GM12878 (cell line): ENCODE measurements at regions not wholly inside any gene's neighbourhood (a gene's known extent, or its start where the extent isn't known, plus 50 kb on each side); places are given as distances from the start of the nearest gene placed in this dataset.

ENCODE experiments used
- ATAC-seq: fragments of 200-7000 bp; cut with Tn5 transposase; 3 replicates; pipeline ENCODE4 v1.9.1; 2020; ENCODE audit warnings: mild to moderate bottlenecking, moderate library complexity
- BruUV-seq: library from RNA; stranded (reverse); fragments of 400-500 nt; replicated peaks from 2 replicates; lab custom pipeline; 2021; lab: Mats Ljungman, UMichigan
- CTCF ChIA-PET: fragments of 300-600 bp; sonication (Branson Sonifier 250); formaldehyde crosslinking; extraction: SDS; loops from one replicate; lab custom pipeline; 2021; ENCODE audit warnings: inconsistent platforms; lab: Yijun Ruan, JAX
- POLR2A ChIA-PET: fragments of 350-600 bp; formaldehyde crosslinking; extraction: SDS; loops from one replicate; lab custom pipeline; 2021; ENCODE audit warnings: inconsistent platforms; lab: Charles Lee
- RAD21 ChIA-PET: fragments of 300-600 bp; sonication (Branson Sonifier 250); formaldehyde crosslinking; loops from one replicate; lab custom pipeline; 2023; ENCODE audit warnings: antibody characterized with exemption; ENCODE audit not compliant: unreplicated experiment; lab: Charles Lee
- SMC1A ChIA-PET: fragments of 300-600 bp; sonication (Branson Sonifier 250); formaldehyde crosslinking; loops from one replicate; lab custom pipeline; 2023; ENCODE audit not compliant: unreplicated experiment, uncharacterized antibody; lab: Charles Lee
- DNase-seq: peaks from one replicate; pipeline ENCODE4 v3.0.0-alpha.2; 2011; ENCODE audit warnings: low read depth, low spot score
- FAIRE-seq: peaks from 3 replicates; lab custom pipeline; 2011; peaks lifted over from hg19 to GRCh38; lab: Jason Lieb, UNC
- H2AFZ ChIP-seq: 2 replicates; pipeline ENCODE4 v1.6.0; 2011; ENCODE audit warnings: low read depth, low read length, control low read depth; ENCODE audit not compliant: control insufficient read depth
- H3K27ac ChIP-seq: 2 replicates; pipeline ENCODE4 v1.5.1; 2011; ENCODE audit warnings: control low read depth; ENCODE audit not compliant: control insufficient read depth, insufficient read depth
- H3K27me3 ChIP-seq, 2 experiments: replicated peaks in 1 of 2; 2 replicates each; pipeline versions ENCODE4 v1.6.0 to v1.6.1; 2011; ENCODE audit warnings: low read length in 1 of 2; ENCODE audit not compliant: control insufficient read depth in 2 of 2, insufficient read depth in 2 of 2
- H3K36me3 ChIP-seq, 2 experiments: 2 replicates each; pipeline ENCODE4 v1.5.1; 2011; ENCODE audit warnings: low read length in 1 of 2; ENCODE audit not compliant: control insufficient read depth in 2 of 2, insufficient read depth in 2 of 2
- H3K4me1 ChIP-seq: 2 replicates; pipeline ENCODE4 v1.6.1; 2011; ENCODE audit warnings: mild to moderate bottlenecking, low read length, moderate library complexity, mixed read lengths; ENCODE audit not compliant: control insufficient read depth, insufficient read depth
- H3K4me2 ChIP-seq: 2 replicates; pipeline ENCODE4 v1.6.0; 2011; ENCODE audit warnings: control low read depth; ENCODE audit not compliant: control insufficient read depth, insufficient read depth
- H3K4me3 ChIP-seq: fragments of 200-600 bp; sonication (generic); 2 replicates; pipeline ENCODE4 v1.5.1; 2016
- H3K79me2 ChIP-seq: 2 replicates; pipeline ENCODE4 v1.6.0; 2011; ENCODE audit warnings: low read length; ENCODE audit not compliant: control insufficient read depth, insufficient read depth
- H3K9ac ChIP-seq: 2 replicates; pipeline ENCODE4 v1.8.0; 2011; ENCODE audit warnings: low read length, control low read depth, mixed read lengths; ENCODE audit not compliant: control insufficient read depth, insufficient read depth
- H3K9me3 ChIP-seq: replicated peaks from 3 replicates; pipeline ENCODE4 v1.5.1; 2011; ENCODE audit warnings: mild to moderate bottlenecking, low read length; ENCODE audit not compliant: control insufficient read depth, insufficient read depth
- H4K20me1 ChIP-seq: 2 replicates; pipeline ENCODE4 v1.6.0; 2011; ENCODE audit not compliant: control insufficient read depth, insufficient read depth
- ASH2L ChIP-seq: fragments of 300-600, 200-600 bp; sonication (generic); IDR thresholded peaks from 2 replicates; pipeline ENCODE4 v1.6.1; 2017; ENCODE audit warnings: low read depth, mild to moderate bottlenecking, borderline replicate concordance
- DPF2 ChIP-seq: fragments of 450-650 bp; IDR thresholded peaks from 2 replicates; pipeline ENCODE4 v1.6.1; 2017; ENCODE audit warnings: mild to moderate bottlenecking
- HCFC1 ChIP-seq: fragments of 150-350 bp; IDR thresholded peaks from 2 replicates; pipeline ENCODE4 v1.6.1; 2014; ENCODE audit warnings: low read length
- HDAC2 ChIP-seq: fragments of 200-600 bp; sonication (generic); IDR thresholded peaks from 2 replicates; pipeline ENCODE4 v1.6.1; 2017
- MXI1 ChIP-seq: fragments of 150-350 bp; IDR thresholded peaks from 2 replicates; pipeline ENCODE4 v1.6.1; 2011; ENCODE audit warnings: low read depth, mild to moderate bottlenecking, inconsistent platforms, low read length, improper control_type of control experiment
- NKRF ChIP-seq: fragments of 450-650 bp; conservative IDR thresholded peaks from 2 replicates; pipeline ENCODE4 v1.6.1; 2017; ENCODE audit warnings: mild to moderate bottlenecking, moderate library complexity
- REST ChIP-seq: IDR thresholded peaks from 2 replicates; pipeline ENCODE4 v1.6.1; 2012; ENCODE audit warnings: mild to moderate bottlenecking, low read depth, low read length
- SP1 ChIP-seq: IDR thresholded peaks from one replicate; pipeline ENCODE4 v1.6.1; 2011; ENCODE audit warnings: low read depth, low read length
- STAT1 ChIP-seq: fragments of 450-650 bp; conservative IDR thresholded peaks from 2 replicates; pipeline ENCODE4 v1.6.1; 2014; ENCODE audit warnings: antibody characterized with exemption, mild to moderate bottlenecking
- YBX1 ChIP-seq: fragments of 450-650 bp; IDR thresholded peaks from 2 replicates; pipeline ENCODE4 v1.6.1; 2016; ENCODE audit warnings: antibody characterized with exemption
- ZBTB11 ChIP-seq: fragments of 450-650 bp; formaldehyde crosslinking; IDR thresholded peaks from 2 replicates; pipeline ENCODE4 v1.5.0; 2022; ENCODE audit warnings: mild to moderate bottlenecking, missing genetic modification characterization
- ZBTB40 ChIP-seq: fragments of 450-650 bp; IDR thresholded peaks from 2 replicates; pipeline ENCODE4 v1.6.1; 2016; ENCODE audit warnings: mild to moderate bottlenecking, moderate library complexity, borderline replicate concordance
- ZNF274 ChIP-seq: IDR thresholded peaks from one replicate; pipeline ENCODE4 v1.8.0; 2011; ENCODE audit not compliant: insufficient read length, insufficient read depth
- in situ Hi-C: fragments of 300-500 bp; cut with MboI; formaldehyde crosslinking; loops from 9 replicates; pipeline ENCODE4 v1.14.3; 2018; ENCODE audit warnings: mixed read lengths
- intact Hi-C: fragments of 100-400 bp; cut with micrococcal nuclease; formaldehyde crosslinking; loops from one replicate; pipeline ENCODE4 v1.14.2; 2022; ENCODE audit not compliant: unreplicated experiment

GRCh38 chr4:177147668-177148067 is 162.0 kb upstream of the NEIL3 start:
- H3K79me2 ChIP-seq: no peaks in the 10 kb centered on the region
- H3K9ac ChIP-seq: no peak overlapping the region
- ChIA-PET RAD21 (no interaction called here), SMC1A (interaction anchor here (1.1 kb wide), 1 partner anchor 33 kb away, joined by 3 read pairs; no protein-coding TSS in a partner anchor), CTCF (interaction anchor here (1.1 to 1.2 kb wide), 3 partner anchors 18 to 96 kb away, joined by 3 read pairs; no protein-coding TSS in a partner anchor), POLR2A (no interaction called here)
- no peaks in the 10 kb centered on the region for H3K27me3 ChIP-seq
- no peak overlapping the region for H3K27ac ChIP-seq
- in situ Hi-C loops: no loop called here
- BruUV-seq: no TSS peak
- no peak for FAIRE-seq
- no peaks in the 10 kb centered on the region; the same call in 2 of the 3 replicates for H3K9me3 ChIP-seq
- H2AFZ ChIP-seq: no peak overlapping the region
- DNase-seq: no peak
- no peaks in the 10 kb centered on the region for H4K20me1 ChIP-seq
- no peak overlapping the region for H3K4me3 ChIP-seq
- H3K36me3 ChIP-seq: no peaks in the 10 kb centered on the region
- ATAC-seq: no peak
- intact Hi-C loops: no loop called here
- no peak overlapping the region for H3K4me2 ChIP-seq
- no peaks in the 10 kb centered on the region for H3K4me1 ChIP-seq
- TF ChIP-seq ZNF274 (no peak), ASH2L (no peak), YBX1 (no peak), HDAC2 (no peak), REST (no peak), NKRF (no peak), MXI1 (no peak), HCFC1 (no peak), SP1 (no peak), DPF2 (no peak), ZBTB40 (no peak), ZBTB11 (CRISPR knock-in tag) (no peak), STAT1 (no peak)
